ENCODE measurements at regions not wholly inside any gene's neighbourhood (a gene's known extent, or its start where the extent isn't known, plus 50 kb on each side); places are given as distances from the start of the nearest gene placed in this dataset.
"Not testable (repeated sequence)": the region's sequence is repeated elsewhere in the genome, so short reads cannot be mapped to it uniquely, and the experiment has no call there.

DNA sequence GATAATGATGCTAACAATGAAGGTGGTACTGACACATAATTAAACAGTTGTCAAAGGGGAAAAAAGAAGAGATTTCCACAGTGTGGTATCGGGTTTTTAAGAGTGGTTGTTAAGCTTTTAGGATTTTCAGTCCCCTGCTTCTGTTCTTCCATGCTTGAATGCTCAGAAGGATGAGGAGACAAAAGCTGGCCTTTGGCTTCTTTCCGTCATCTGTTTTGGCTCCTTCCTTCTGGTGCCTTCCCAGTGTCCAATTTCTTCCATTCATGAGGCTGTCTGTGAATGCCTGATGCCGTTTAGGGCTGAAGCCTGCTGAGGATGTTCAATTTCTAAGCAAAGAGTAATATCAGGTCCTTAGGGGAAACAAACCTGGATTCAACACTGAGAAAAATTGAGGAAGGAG, 179.6 kb upstream of the GLRA1 start:
- DNase-seq = no peak

DNA sequence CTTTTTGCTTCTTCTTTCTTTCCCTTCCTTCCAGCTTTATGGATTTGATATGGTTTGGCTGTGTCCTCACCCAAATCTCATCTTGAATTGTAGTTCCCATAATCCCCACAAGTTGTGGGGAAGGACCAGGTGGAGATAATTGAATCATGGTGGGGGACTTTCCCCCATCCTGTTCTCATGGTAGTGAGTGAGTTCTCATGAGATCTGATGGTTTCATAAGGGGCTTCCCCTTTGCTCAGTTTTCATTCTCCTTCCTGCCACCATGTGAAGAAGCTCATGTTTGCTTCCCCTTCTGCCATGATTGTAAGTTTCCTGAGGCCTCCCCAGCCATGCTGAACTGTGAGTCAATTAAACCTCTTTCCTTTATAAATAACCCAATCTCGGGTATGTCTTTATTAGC, 178.3 kb upstream of the GLRA1 start:
- DNase-seq = not testable (repeated sequence)

DNA sequence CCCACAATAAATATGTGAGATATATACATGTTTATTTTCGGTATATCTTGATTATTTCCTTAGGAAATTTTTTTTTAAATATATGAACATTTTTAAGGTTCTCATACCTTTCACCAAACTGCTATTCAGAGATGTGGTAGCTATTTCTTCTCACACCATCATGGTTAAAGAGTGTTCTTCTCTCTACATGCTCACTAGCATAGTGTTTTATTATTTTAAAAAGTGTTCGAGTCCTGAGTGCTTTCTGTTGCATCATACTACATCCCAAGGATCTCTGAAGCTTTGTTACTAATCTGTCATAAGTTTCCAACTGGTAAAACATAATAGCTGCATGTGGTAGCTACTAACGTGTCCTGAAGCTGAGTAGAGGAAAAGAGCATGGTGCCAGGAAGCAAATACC, 177.4 kb upstream of the GLRA1 start:
- DNase-seq = no peak

DNA sequence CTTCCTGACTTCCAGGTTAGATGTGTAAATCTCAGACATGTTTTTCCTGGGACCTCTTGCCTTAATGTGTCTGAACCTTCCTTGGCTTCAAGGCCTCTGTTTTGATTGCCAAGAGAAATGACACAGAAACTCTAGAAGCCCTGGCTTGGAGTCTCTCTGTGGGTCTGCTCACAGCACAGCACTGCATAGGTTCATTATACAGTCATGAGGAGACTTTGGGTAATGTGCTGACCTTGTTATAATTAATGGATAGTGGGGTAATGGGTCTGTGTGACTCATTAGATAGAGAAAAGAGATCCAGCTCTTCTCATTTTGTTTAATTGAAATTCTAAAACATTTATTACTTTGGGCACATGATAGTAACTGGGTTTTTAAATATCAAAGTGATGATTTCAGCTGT, 175.8 kb upstream of the GLRA1 start:
- no peak for DNase-seq

DNA sequence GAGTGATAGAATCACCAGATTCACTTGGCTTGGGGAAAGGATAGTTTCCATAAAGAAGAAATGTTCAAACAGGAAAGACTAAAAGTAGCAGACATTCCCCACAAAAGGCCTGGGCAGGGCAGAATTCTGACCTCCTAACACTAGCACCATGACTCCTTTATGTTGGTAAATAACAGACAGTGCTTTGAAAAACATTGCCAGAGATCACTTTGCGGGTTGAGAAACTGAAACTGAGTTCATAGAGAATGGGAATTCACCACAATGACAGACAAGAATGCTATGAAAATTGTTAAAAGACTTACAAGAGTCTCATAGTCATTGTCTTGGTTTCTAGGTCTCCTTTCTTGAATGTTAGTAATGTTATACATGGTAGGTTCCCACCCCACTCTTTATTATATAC, 172.5 kb upstream of the GLRA1 start:
- no peak for DNase-seq

DNA sequence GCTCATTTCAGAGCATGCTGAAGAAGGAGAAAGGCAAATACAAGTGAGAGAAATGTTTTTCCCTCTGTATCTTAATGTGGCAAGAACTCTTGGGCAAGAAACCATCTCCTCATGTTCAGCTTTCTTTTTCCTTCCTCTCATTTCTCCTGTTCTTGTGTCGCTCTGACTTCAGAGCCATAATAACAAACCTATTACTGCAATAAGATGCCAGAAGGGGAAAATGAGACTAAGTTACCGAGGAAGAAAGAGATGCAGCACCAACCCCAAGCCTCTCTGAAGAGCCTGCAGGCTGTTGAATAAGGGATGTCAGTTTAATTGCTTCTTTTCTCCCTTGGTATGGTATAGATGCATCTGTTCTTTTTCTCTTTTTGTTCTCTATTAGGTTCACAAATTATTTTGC, 170.1 kb upstream of the GLRA1 start:
- DNase-seq = no peak

DNA sequence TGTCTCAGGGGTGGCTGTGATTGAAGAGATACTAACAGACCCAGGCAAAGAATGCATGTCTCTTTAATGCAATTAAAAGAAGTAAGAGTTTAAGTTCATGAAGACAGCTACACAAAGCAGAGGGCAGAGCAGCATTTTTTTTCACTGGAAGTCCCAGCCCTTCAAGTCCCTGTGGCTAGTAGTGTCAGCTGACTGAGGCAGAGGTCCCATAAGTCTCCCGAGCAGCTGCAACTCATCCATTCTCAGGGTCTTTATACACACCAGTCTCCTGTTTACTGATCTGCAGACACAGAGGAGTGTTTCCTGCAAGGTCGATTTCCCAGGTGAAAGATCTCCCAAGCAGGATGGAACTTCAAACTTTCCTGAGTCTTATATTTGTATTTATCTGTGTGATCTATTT, 169.4 kb upstream of the GLRA1 start:
- no peak for DNase-seq

DNA sequence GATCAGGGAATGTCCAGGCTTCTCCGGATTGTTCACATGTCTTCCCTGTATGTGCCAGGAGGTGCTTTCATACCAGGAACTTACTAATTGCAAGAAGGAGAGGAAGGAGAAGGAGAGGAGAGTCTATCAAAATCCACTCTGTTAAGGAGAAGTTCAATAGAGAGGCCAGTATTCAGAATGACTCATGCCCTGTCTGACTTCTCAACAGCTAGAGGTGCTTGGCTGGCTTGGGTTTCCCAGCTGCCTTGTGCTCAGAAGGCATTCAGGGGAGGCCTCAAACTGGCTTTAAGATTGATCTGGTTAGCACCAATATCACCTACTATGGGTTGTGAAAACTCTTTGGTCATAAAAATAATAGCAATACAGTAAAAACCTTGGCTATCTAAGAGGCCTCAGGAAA, 167.9 kb upstream of the GLRA1 start:
- no peak for DNase-seq

DNA sequence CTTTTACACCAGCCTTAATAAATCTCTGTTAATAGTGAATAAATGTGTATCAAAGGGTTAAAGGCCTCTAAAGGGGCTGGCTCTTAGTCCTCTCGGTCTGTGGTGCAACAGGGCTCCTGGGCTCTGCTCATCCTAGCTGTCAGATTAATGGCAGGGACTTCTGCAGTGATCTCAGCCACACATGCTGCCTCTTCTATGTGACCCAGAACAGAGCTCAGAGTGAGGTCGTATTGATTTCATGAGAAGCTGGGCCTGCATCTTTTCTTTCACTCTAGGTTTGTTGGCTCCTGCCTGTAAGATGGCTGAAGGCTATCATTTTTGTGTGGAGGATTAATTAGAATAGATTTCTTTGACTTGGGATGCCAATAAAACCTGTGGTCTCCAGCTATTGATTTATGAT, 165.0 kb upstream of the GLRA1 start:
- no peak for DNase-seq

DNA sequence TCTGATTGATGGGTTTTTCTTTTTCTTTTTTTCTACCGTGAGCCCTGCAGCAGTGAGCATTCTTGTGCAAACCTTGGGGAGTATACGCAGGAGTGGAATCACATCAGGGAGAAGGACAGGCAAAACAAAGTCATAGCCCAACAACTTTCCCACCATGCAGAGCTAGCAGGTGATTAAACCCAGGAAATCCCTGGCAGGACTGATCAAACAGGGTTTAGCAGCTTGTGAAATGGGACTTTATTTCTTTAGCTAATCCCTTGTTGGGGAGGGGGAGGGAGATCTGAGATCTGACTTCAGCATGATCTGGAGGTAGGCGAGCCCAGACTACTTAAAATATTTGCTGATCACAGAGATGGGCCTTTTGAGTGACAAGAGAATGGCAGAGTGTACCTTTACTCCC, 162.0 kb upstream of the GLRA1 start:
- no peak for DNase-seq

DNA sequence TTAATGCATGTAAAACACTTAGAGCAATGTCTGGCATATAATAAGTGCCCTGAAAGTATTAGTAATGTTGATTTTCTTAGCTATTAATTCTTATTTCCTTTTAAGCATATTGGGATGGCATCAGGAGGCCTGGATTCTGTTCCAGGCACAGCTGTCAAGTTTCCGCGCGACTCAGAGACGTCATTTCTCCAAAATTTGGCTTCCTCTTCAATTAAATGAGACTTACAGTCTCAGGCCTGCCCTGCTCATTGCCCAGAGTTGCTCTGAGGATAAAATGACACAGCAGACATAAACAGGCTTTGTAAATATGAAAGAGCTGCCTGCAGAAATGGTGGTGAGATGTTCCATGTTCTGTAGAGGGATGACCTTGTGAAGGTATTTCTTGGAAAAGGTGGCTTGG, 159.8 kb upstream of the GLRA1 start:
- no peak for DNase-seq

DNA sequence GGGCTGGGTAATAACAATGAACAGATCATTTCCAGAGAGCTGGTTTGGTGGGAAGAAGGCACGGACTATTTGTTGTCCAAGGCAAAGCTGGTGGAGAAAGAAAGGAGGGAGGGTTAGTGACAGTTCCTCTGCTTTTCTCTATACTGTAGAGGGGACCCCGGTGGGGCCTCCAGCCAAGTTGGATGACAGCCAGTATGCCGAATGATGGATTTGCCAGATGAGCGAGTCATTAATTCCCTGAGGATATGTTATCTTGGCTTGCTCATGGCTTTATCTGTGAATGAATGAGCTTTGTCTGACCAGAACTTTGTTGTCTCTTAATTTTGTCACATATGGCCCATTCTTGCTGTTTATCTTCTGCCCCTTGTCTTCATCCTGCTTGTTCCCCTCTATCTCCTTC, 158.6 kb upstream of the GLRA1 start:
- no peak for DNase-seq

DNA sequence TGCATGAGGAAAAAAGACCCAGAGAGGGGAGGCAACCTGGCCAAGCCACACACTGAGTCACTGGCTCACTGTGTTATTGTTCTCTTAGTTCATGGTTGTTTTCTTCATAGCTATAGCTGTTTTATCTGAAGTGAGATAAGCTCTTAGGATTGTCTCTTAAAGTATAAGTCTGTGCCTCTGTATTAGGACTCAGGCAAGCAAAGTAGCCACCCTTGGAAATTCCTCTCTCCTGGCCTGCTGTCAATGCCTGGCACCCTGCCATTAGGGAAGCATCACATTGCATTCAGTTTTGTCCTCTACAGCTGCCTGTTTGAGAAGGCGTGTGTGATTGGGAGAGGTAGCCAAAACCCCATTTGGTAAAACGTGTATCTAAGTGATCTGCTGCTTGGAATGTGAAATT, 147.4 kb upstream of the GLRA1 start:
- no peak for DNase-seq

DNA sequence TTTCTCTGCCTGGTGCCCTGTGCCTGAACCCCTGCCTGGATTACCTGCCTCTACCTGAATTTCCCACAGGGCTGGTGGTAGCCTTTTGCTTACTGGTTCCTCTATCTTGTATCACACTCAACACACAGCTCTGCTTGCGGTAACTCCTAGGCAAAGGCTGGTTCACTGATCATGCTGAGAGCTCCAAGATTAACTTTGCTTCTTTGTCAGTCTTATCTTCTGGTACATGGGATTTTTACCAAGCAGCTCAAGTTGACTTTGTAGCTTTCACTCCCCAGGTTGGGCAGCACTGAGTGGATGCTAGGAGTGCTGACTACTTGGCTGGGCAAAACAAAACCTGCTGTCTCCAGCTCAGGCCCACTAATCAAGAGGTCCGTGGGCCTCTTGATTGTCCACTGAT, 145.9 kb upstream of the GLRA1 start:
- DNase-seq = no peak

DNA sequence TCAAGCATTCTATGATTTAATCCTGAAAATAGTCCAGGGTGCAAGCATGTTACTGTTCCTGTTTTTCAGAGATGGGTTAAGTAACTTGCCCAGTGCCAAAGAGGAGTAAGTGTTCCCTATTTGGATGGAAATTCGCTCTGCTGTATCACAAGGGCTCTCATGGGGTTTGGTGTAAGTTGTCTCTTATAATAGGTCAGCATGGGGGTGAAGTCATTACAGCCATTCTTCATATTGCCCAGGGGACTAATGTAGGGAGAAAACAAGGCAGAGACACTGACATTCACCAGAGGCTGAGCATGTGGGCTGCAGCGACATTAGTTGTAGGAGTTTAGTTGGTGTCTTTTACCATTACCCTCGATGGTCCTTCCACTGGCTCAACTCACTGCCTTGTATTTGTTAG, 142.1 kb upstream of the GLRA1 start:
- no peak for DNase-seq

DNA sequence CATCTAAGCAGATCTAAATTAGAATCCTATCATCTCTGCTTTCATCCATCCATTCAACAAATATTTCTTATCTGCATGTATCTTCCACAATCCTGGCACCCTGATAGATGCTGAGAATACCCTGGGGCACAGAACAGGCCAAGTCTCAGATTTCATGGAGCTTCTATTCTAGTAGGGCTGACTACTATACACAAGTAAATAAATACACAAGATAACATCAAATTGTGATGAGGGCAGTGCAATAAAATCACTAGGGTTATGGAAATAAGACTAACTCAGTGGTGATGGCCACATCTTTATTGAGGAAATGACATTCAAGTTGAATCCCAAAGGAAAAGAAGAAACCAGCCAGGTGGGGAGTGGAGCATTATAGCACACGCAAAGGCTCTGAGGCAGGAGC, 138.4 kb upstream of the GLRA1 start:
- peak; percentile 51 for DNase-seq

DNA sequence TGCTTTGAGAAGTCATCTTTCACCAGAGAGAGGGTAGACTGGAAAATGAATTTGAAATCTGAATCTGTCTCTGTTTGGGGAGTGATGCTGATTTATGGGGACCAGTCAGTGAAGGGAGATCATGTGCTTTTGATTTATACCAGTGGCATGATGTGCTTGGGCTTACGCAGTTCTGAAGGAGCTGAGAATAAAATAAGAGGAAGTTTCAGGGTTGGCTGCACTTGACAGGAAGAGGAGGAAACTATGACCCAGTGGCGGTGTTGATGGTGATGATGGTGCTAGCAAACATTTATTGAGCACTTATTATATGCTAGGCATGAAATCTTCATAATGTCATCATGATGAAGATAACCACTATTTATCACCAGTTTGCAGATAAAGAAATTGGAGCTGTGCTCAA, 136.4 kb upstream of the GLRA1 start:
- DNase-seq = no peak

DNA sequence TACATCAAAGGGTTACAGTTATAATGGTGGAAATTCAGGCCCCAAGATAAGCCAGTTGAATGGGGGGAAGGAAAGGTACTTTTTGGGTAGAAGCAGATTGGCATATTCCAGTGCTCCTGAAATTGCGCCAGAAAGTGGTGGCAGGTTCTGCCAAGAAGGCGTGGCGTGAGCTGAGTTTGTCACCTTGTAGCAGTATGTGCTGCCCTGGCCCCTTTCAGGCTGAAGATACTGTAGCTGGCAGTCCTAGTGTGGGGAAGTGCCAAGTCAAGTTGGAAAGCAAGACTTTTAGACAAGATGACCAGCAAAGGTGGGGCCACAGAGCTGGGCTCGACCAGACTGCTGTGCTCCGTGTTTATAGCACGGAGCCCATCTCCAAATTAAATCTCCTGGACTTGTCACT, 133.6 kb upstream of the GLRA1 start:
- DNase-seq = no peak

DNA sequence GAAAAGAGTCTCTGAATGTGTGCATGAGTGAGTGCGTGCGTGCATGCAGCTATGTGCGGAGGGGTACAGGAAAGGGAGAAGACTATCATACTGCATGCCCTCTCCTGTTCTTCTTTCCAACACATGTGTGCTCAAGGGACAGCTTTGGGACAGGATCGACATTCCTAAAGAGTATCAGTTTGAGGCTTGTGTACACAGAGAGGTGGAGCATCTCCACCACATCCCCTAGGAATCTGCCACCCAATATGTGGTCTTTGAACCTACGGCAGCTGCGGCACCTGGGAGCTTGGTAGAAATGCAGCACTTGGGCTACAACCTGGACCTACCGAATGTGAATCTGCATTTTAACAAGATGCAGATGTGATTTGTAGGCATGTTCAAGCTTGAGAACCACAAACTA, 132.3 kb upstream of the GLRA1 start:
- no peak for DNase-seq

DNA sequence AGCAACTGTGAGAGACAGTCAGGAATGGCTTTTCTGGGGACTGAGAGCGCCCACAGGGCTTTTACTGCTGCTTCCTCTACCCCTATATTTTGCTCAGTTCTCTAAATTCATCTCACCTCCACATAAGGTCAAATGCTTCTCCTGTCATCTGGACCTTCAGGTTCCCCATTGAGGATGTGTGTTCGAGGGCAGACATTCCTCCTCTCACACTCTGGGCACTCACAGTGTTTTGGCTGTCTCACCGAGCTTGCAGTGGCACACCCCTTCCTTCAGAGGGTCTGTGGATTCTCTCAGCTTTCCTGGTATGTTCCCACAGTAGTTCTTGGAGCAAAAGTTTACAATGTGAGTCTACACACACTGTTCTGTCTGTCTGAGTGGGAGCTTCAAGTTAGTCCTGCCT, 127.8 kb upstream of the GLRA1 start:
- DNase-seq = no peak

DNA sequence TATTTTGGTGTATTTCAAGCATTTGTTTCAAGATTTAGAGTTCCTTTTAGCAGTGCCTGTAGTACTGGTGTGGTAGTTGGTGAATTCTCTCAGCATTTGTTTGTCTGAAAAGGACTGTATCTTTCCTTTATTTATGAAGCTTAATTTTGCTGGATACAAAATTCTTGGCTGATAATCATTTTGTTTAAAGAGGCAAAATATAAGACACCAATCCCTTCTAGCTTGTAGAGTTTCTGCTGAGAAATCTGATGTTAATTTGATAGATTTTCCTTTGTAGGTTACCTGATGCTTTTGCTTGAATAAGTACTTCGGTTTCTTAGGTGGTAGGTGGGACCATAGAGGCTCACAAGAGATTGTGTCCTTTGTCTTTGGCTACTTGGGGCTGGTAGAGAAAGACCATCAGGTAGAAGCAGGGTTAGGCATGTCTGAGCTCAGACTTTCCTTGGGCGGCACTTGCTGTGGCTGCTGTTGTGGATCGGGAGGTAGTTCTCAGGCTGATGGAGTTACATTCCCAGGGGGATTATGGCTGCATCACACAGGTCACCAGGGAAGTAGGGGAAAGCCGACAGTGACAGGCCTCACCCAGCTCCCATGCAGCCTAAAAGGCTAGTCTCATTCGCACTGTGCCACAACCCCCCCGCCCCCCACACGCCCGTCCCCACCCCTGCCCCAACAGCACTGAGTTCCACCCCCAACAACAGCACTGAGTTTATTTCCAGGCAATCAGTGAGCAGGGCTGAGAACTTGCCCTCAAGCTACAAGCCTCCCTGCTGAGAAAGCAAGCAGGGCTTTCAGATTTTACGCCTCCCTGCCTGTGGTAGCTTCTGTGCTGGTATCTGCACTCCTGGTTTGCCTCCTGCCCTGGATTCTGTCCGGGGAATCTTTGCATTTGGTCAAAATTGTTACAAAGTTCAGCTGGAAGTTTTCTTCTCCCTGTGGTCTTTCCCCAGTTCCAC, 127.1 kb upstream of the GLRA1 start:
- DNase-seq = no peak

DNA sequence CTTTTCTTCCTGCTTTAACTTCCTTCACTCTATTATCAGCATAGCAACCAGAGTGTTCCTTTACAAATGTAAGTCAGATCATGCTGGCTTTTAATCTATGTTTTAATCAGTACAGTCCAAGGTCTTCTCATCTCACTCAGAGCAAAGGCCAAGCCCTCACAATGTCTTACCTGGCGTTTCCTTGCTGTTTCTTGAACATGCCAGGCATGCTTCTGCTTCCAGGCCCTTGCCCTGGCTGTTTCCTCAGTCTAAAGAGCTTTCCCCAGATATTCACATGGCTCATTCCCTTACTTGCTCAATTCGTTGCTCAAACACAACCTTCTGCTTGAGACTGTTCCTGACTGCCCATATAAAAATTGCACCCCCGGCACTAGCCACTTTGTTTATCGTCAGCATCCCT, 121.7 kb upstream of the GLRA1 start:
- no peak for DNase-seq

DNA sequence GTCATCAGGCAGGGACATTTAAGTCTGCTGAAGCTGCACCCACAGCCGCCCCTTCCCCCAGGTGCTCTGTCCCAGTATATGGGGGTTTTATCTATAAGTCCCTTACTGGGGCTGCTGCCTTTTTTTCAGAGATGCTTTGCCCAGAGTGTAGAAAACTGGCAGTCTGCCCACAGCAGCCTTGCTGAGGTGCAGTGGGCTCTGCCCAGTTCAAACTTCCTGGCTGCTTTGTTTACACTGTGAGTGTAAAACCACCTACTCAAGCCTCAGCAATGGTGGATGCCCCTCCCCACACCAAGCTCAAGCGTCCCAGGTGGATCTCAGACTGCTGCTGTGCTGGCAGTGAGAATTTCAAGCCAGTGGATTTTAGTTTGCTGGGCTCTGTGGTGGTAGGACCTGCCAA, 114.2 kb upstream of the GLRA1 start:
- DNase-seq = not testable (repeated sequence)

DNA sequence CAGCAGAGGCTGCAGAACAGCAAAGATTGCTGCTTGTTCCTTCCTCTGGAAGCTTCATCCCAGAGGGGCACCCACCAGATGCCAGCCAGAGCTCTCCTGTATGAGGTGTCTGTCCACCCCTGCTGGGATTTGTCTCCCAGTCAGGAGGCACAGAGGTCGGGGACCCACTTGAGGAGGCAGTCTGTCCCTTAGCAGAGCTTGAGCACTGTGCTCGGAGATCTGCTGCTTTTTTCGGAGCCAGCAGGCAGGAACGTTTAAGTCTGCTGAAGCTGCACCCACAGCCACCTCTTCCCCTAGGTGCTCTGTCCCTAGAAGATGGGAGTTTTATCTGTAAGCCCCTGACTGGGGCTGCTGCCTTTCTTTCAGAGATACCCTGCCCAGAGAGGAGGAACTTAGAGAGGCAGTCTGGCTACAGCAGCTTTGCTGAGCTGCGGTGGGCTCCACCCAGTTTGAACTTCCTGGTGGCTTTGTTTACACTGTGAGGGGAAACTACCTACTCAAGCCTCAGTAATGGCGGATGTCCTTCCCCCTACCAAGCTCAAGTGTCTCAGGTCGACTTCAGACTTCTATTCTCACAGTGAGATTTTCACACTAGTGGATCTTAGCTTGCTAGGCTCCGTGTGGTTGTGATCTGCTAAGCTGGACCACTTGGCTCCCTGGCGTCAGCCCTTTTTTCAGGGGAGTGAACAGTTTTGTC, 101.8 kb upstream of the GLRA1 start:
- not testable (repeated sequence) for DNase-seq

DNA sequence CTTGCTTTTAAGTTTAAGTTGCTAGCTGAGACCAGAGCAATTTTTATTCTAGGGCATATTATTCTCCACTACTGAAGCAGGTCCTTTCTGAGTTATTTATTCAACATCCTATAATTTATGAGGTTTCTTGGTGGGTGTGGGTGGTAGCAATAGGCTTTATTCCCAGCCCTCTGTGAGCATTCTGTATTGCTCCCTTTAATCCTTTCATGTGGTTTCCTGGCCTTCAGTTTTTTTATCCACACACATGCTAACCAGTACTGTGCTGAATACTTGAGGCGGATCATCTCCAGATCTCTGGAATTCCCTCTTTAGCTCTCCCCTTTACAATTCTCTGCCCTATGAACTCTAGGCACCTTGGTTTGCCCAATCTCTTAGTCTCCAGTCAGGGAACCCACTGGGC, 91.8 kb upstream of the GLRA1 start:
- DNase-seq = no peak

Data from NCI-H526 treated with DMSO at 0.1 percent for 48 hours (cell line).